ENCODE measurements at regions not wholly inside any gene's neighbourhood (a gene's known extent, or its start where the extent isn't known, plus 50 kb on each side); places are given as distances from the start of the nearest gene placed in this dataset.

GRCh38 chr4:32909053-32909452 is 2188.9 kb downstream of the PCDH7 start:
- Mint-ChIP-seq H3K4me1 (no peaks in the 10 kb centered on the region), H3K27ac (no peak overlapping the region), H3K27me3 (ENCODE audit: low read depth in 3 of 3) (peaks cover 0 to 2% (median 0%) of the 10 kb centered on the region in 3 donors), H3K9me3 (peaks cover 0 to 20% (median 3%) of the 10 kb centered on the region in 7 donors), H3K4me3 (no peak overlapping the region), H3K36me3 (no peaks in the 10 kb centered on the region)
- Histone ChIP-seq H3K4me1 (ENCODE audit: control insufficient read depth in 1 of 2, insufficient read depth in 2 of 2, low read length in 2 of 2) (no peaks in the 10 kb centered on the region), H4K20me1 (ENCODE audit: insufficient read depth, low read length) (no peaks in the 10 kb centered on the region), H2AFZ (ENCODE audit: insufficient read depth, low read depth, low read length, poor library complexity, severe bottlenecking) (no peak overlapping the region), H3K27me3 (ENCODE audit: control insufficient read depth in 2 of 2, insufficient read depth in 2 of 2, low read length in 2 of 2) (no peaks in the 10 kb centered on the region), H3K79me2 (ENCODE audit: insufficient read depth, low read length) (no peaks in the 10 kb centered on the region), H3K4me3 (replicated peaks in 1 of 3; ENCODE audit: low read depth in 2 of 3, low read length in 3 of 3) (no peak overlapping the region), H3K4me2 (replicated peaks; ENCODE audit: extremely low read depth, low read length, poor library complexity, severe bottlenecking) (no peak overlapping the region), H3K36me3 (replicated peaks in 1 of 2; ENCODE audit: control insufficient read depth in 1 of 2, insufficient read depth in 2 of 2, low read length in 2 of 2) (no peaks in the 10 kb centered on the region), H3K27ac (ENCODE audit: low read depth in 1 of 2, low read length in 2 of 2) (no peak overlapping the region), H3K9me3 (replicated peaks in 1 of 2; ENCODE audit: control insufficient read depth in 1 of 2, insufficient read depth in 1 of 2, low read length in 2 of 2) (peaks cover 8 to 14% of the 10 kb centered on the region in 2 donors), H3K9ac (ENCODE audit: insufficient read depth, low read length, poor library complexity, severe bottlenecking) (no peak overlapping the region)
- no peak for TF ChIP-seq CTCF (IDR thresholded peaks at IDR 0.05)
- intact Hi-C loops (cut with micrococcal nuclease): no loop called here
- no peak for DNase-seq
- no CpG with 5 or more reads among the region's 3 CpGs for WGBS (ENCODE audit: insufficient coverage)

GRCh38 chr4:32909736-32910135 is 2189.6 kb downstream of the PCDH7 start:
- Mint-ChIP-seq H3K4me1 (no peaks in the 10 kb centered on the region), H3K27me3 (ENCODE audit: low read depth in 3 of 3) (peaks cover 0 to 2% (median 0%) of the 10 kb centered on the region in 3 donors), H3K4me3 (no peak overlapping the region), H3K9me3 (peaks cover 0 to 20% (median 3%) of the 10 kb centered on the region in 7 donors), H3K27ac (no peak overlapping the region), H3K36me3 (no peaks in the 10 kb centered on the region)
- H3K4me1 ChIP-seq (ENCODE audit: control insufficient read depth in 1 of 2, insufficient read depth in 2 of 2, low read length in 2 of 2): no peaks in the 10 kb centered on the region
- no peak overlapping the region for H2AFZ ChIP-seq (ENCODE audit: insufficient read depth, low read depth, low read length, poor library complexity, severe bottlenecking)
- no peak overlapping the region for H3K4me2 ChIP-seq (replicated peaks; ENCODE audit: extremely low read depth, low read length, poor library complexity, severe bottlenecking)
- no peak for DNase-seq
- no peaks in the 10 kb centered on the region for H3K79me2 ChIP-seq (ENCODE audit: insufficient read depth, low read length)
- H3K4me3 ChIP-seq (replicated peaks in 1 of 3; ENCODE audit: low read depth in 2 of 3, low read length in 3 of 3): no peak overlapping the region
- no peak overlapping the region for H3K9ac ChIP-seq (ENCODE audit: insufficient read depth, low read length, poor library complexity, severe bottlenecking)
- H3K36me3 ChIP-seq (replicated peaks in 1 of 2; ENCODE audit: control insufficient read depth in 1 of 2, insufficient read depth in 2 of 2, low read length in 2 of 2): no peaks in the 10 kb centered on the region
- no peaks in the 10 kb centered on the region for H3K27me3 ChIP-seq (ENCODE audit: control insufficient read depth in 2 of 2, insufficient read depth in 2 of 2, low read length in 2 of 2)
- H3K27ac ChIP-seq (ENCODE audit: low read depth in 1 of 2, low read length in 2 of 2): no peak overlapping the region
- 93% methylated on average over 2 of the region's 2 CpGs for WGBS (ENCODE audit: insufficient coverage)
- H4K20me1 ChIP-seq (ENCODE audit: insufficient read depth, low read length): no peaks in the 10 kb centered on the region
- intact Hi-C loops (cut with micrococcal nuclease): no loop called here
- peaks cover 8 to 14% of the 10 kb centered on the region in 2 donors for H3K9me3 ChIP-seq (replicated peaks in 1 of 2; ENCODE audit: control insufficient read depth in 1 of 2, insufficient read depth in 1 of 2, low read length in 2 of 2)
- TF ChIP-seq CTCF (IDR thresholded peaks at IDR 0.05): no peak
